Occipital lobe (tissue), 1 donor: ENCODE measurements at regions not wholly inside any gene's neighbourhood (a gene's known extent, or its start where the extent isn't known, plus 50 kb on each side); places are given as distances from the start of the nearest gene placed in this dataset.

Experiments used
- DNase-seq: peaks from one replicate; lab custom pipeline; 2025; lab: John Stamatoyannopoulos, UW

GRCh38 chr11:43574949-43575912, 105.3 kb upstream of the HSD17B12 start:
- DNase-seq, result peak; percentile 45

- DNase-seq, result no peak
Measured at GRCh38 chr11:43575913-43576310, 104.6 kb upstream of the HSD17B12 start.

- no peak for DNase-seq
Measured at GRCh38 chr11:43576320-43576802, 104.2 kb upstream of the HSD17B12 start.

GRCh38 chr11:43576803-43577521, 103.6 kb upstream of the HSD17B12 start:
- DNase-seq, result no peak

- DNase-seq, result no peak
Measured at GRCh38 chr11:43577566-43578264, 102.8 kb upstream of the HSD17B12 start.

- DNase-seq, result no peak
Measured at GRCh38 chr11:43578346-43579170, 102.0 kb upstream of the HSD17B12 start.

GRCh38 chr11:43579171-43579918, 101.2 kb upstream of the HSD17B12 start:
- DNase-seq, result no peak

- DNase-seq, result no peak
Measured at GRCh38 chr11:43579919-43580276, 100.6 kb upstream of the HSD17B12 start.

GRCh38 chr11:43580735-43581369, 99.7 kb upstream of the HSD17B12 start:
- no peak for DNase-seq

GRCh38 chr11:43581370-43582023, 99.0 kb upstream of the HSD17B12 start:
- no peak for DNase-seq

GRCh38 chr11:43582024-43582862, 98.3 kb upstream of the HSD17B12 start:
- no peak for DNase-seq

- DNase-seq, result no peak
Measured at GRCh38 chr11:43582863-43583462, 97.6 kb upstream of the HSD17B12 start.

- DNase-seq, result no peak
Measured at GRCh38 chr11:43583548-43583947, 97.0 kb upstream of the HSD17B12 start.

GRCh38 chr11:43585877-43586608, 94.5 kb upstream of the HSD17B12 start:
- no peak for DNase-seq

GRCh38 chr11:43589601-43590250, 90.8 kb upstream of the HSD17B12 start:
- DNase-seq, result no peak

GRCh38 chr11:43601511-43601910, 79.0 kb upstream of the HSD17B12 start:
- no peak for DNase-seq

- no peak for DNase-seq
Measured at GRCh38 chr11:43602670-43603069, 77.9 kb upstream of the HSD17B12 start.
